COLO829 (cell line): ENCODE measurements at regions not wholly inside any gene's neighbourhood (a gene's known extent, or its start where the extent isn't known, plus 50 kb on each side); places are given as distances from the start of the nearest gene placed in this dataset.
"Not testable (repeated sequence)": the region's sequence is repeated elsewhere in the genome, so short reads cannot be mapped to it uniquely, and the experiment has no call there.

Source experiments
- DNase-seq: peaks from one replicate; pipeline ENCODE4 v3.0.0; 2012; ENCODE audit warnings: low spot score

DNA sequence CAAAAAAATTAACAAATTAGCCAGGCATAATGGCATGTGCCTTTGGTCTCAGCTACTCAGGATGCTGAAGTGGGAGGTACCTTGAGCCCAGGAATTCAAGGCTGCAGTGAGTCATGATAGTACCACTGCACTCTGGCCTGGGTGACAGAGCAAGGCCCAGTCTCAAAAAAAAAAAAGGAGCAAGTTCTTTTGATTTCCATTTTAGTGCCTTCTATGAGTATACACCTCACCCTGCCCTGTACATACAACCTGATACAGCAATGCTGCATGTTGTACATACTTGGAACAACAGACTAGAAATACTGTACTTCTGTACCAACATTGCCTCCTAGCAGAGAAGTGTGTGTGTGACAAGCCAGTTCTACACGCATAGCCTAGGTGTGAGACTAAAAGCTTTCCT, 97.3 kb upstream of the CARMIL1 start:
- DNase-seq, result no peak

DNA sequence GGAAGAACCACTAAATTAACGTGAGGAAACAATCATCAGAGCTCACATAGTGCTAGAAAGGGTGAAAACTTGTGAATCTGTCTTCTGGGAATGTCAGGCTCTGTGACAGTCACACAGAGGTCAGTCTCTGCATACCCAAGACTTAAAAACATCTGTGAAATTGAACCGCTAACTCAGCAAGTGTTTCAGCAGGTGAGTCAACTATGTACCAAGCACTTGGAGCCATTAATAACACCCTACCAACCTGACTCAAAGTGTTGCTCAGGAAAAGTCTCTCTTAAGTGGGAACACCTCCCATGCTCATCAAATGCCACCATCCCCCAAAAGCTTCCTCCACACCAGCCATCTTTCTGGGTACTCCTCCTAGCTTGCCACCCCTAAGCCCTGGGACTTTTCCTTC, 92.3 kb upstream of the CARMIL1 start:
- no peak for DNase-seq

DNA sequence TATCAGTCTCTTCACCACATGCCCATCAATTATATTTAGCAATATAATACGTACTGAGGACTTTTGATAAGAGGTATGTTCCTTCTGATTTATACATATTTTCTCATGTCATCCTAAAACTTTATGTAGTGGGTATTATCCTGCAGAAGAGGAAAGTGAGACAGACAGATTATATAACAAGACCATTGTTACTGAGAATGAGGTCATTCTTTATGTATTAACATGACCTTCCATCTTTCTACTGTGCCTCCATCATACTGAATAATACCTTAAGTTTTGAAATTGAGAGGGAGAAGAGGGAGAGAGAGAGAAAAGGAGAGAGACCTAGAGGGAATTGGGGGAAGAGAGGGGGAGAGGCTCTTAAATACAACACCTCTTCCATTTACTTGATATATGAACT, 90.9 kb upstream of the CARMIL1 start:
- DNase-seq, result no peak

DNA sequence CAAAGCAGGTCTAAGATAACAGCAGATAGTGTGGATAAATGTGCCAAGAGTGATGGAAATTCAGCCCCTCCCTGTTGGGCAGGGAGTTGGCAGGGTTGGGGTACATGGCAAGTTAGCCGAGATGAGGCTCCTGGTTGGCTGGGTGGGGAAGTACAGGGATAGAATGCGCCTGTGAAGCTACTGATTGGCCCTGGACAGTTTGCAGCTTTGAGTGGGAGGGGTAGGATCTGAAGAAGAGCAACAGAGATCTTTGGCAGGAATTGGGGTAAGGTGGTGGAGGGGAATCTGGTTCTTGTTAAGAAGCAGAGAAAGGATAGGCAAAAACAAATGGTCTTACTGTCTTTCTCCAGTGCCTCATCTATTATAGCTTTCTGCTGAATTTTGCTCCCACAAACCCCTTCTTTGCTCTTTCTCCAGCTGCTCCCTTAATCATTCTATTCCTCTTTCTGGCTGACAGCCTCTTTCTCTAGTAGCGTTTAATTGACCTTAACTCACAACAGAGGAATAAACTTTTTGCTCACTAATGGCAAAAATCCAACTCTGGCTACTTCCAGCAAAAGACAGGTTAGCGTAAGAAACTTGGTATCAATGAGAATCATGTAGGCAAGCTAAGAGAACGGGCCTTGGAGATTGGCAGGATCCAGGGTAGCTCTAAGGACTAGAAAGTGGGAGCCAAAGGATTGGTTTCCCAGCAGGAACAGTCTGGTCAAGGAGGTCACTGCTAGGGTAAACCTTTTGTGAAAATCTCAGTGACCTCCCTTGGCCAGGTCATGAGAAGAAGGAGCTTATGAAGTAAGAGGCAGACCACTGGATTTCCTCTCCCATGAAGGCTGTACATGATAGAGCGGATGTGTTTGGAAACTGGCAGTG, 86.3 kb upstream of the CARMIL1 start:
- DNase-seq, result peak; percentile 92

DNA sequence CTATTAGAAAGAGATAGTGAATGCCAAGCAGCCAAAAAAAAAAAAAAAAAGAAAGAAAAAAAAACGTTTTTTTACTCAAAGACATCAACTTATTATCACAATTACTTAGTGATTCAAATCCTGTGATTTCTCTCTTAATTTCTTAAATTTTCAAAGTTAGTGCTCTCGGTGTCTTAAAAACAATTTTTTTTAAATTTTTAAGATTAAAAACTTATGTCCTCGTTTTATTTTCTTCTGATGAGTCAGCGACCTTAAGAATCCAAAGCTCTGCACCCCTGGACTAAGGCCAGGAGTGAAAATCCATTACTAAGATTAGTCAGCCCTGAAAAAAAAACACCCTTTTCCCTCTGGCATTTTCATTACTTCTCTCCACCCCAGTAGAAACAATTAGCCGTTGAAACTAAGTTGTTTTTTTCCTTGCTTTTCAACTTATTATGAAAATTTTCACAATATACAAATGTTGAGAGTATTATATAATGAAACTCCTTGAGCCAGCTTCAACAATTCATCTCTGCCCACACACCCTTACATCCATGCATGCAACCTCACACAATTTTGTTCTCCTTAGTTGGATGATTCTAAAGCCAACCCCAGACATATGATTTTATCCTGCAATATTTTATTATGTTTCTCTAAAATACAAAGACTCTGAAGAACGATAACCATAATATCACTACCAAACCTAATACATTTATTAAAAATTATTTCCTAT, 85.6 kb upstream of the CARMIL1 start:
- peak; percentile 95 for DNase-seq

DNA sequence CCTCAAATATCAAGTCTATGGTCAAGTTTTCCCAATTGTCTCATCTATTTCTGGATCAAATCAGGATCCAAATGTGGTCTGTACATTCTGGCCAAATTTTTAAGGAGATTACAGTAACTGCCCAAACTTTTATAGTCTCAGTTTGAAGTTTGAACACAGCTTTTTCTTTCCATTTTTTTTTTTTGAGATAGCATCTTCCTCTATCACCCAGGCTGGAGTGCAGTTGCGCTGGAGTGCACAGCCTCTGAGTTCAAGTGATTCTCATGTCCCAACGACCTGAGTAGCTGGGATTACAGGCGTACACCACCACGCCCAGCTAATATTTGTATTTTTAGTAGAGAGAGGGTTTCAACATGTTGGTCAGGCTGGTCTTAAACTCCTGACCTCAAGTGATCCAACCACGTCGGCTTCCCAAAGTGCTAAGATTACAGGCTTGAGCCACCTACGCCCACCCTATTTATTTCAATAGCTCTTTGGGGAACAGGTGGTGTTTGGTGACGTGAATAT, 84.9 kb upstream of the CARMIL1 start:
- no peak for DNase-seq

GRCh38 chr6:25196464-25196863, 82.7 kb upstream of the CARMIL1 start:
- no peak for DNase-seq

- no peak for DNase-seq
These were observed 82.1 kb upstream of the CARMIL1 start for GRCh38 chr6:25197111-25197510.

- DNase-seq, result no peak
These were observed 79.6 kb upstream of the CARMIL1 start for GRCh38 chr6:25199544-25199943.

DNA sequence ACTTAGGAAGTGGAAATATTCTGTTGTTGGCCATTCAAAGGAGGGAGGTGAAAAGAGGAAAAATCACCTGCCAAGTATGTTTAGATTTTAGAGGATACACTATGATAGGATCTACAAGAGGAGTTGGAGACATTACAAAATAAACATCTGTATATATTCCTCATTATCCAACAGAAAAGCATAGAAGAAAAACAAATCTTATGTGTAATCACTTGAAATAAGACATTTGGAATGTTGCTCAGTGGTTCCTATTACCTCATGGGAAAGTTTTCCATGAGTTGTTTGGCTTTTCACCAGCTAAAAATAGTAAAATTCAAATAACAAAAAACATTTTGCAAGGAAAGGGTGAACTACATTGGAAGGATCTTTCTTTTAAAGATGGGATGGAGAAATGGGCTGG, 76.7 kb upstream of the CARMIL1 start:
- DNase-seq, result no peak

- no peak for DNase-seq
These were observed 73.5 kb upstream of the CARMIL1 start for GRCh38 chr6:25205629-25206028.

GRCh38 chr6:25207453-25208155, 71.6 kb upstream of the CARMIL1 start:
- DNase-seq, result not testable (repeated sequence)

DNA sequence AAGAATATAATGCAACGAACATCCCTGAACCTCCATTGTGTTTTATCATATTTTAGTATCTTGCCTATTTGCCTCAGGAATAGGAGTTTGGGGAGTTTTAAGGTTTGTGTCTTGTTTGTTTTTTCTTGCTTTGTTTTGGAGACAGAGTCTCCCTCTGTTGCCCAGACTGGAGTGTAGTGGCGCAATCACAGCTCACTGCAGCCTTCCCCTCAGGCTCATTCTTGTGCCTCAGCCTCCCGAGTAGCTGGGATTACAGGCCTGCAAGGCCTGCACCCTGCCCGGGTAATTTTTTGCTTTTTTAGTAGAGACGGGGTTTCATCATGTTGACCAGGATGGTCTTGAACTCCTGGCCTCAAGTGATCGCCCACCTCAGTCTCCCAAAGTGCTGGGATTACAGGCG, 63.3 kb upstream of the CARMIL1 start:
- DNase-seq, result no peak

DNA sequence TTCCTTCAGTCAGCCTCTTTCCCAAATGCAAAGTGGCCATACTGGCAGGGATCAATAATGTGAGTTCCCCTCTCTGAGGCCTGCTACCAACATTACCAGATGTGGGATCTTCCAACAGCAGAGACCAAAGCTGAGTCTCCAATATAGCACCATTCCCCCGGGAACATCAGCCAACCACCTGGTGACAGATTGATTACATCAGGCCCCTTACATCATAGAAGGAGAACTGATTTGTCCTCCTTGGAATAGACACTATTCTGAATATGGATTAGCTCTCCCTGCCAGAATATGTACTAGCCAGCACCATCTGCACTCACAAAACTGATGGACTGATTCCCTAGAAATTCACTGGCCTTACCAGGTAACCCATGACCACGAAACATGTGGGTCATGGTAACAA, 61.9 kb upstream of the CARMIL1 start:
- no peak for DNase-seq

GRCh38 chr6:25217829-25218228, 61.3 kb upstream of the CARMIL1 start:
- no peak for DNase-seq

DNA sequence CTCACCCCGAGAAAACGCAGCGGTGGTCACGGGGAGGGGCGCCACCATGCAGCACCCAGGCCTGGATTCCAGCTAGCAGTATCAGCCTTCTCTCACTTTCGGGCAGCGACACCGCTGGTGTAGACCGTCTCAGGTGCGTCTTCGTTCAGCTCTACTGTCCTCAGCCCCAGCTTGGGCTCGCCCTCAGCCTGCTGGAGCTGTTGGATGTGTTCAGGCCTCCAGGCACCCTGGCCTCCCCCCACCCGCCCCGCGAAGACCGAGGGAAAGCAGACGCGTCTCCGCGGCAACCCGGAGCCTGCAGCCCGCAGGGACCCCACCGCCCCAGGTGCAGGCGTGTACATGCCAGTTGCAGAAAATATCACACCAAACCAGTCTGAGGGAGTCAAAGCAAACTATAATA, 60.8 kb upstream of the CARMIL1 start:
- no peak for DNase-seq

DNA sequence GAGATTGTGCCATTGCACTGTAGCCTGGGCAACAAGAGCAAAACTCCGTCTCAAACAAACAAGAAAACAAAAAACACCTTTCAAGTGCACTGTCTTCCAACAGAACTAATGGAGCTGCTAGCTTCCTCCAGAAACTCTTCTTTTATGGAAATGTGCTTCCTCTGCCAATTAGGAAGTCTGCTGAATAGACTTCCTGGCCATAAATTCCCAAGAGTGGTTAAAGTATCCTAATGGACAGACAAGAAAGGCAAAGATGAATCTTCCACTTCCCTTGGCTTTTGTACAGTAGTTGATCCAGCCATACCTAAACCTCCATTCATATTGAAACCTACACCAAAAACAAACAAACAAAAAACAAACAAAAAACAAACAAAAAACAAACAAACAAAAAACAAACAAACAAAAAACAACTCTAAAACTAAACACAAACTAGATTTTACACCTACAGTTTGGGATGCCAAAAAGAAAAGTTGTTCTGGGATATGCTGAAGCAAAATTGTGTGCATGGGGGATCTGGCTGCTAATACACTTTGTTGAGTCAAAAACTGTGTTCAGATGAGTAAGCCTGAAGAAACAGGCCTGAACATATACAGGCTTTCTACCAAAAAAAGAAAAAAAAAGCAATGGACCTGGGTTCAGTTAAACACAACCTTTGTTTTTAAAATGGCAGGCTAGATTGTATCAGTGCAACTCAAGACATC, 59.8 kb upstream of the CARMIL1 start:
- DNase-seq, result peak; percentile 41

- DNase-seq, result no peak
These were observed 59.3 kb upstream of the CARMIL1 start for GRCh38 chr6:25219917-25220278.

DNA sequence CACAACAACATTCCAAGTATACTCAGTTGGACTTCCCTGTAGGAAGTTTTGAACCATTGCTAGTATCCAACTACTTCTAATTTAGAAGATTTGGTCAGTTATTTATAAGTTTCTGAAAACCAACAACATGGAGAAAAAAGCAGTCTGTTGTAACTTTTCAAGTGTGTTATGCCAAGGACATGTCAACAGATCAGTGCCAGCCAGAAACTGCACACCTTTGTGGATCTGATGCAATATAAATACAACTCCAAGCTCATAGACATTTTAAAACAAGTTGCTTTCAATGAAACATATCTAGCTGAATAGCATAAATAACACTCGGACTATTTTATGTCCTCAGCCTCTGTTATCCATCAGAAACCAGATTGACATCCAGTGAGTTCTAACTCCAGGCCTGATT, 58.3 kb upstream of the CARMIL1 start:
- DNase-seq, result no peak

DNA sequence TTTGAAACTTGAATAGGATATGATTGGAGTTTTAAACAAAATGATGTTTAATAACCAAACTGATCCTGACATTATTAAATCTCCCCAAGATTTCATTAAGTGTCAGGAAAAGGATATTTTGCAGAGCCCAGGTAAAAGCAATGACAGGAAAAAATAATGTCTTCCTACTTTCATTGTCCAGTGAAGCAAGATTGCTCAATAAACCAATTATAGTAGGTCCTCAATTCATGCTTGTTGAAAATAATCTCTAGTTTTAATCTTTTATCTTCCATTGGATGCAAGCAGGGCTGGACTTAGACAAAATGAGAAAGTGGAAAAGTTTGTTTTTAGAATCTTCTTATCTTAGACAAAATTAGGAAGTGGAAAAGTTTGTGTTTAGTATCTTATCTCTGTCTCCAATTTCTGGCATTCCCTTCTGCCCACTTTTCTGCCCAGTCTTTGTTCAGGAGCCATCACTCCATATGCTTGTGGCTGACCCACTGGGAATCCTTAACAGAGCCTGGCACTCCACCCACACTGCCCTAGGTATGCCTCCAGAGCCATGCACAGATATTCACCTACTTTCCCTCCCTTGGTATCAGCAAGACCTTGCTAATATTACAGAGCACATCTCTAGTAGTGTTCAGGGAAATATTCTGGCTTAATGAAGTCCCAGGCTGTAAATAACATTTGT, 57.0 kb upstream of the CARMIL1 start:
- no peak for DNase-seq

- peak; percentile 86 for DNase-seq
These were observed 55.6 kb upstream of the CARMIL1 start for GRCh38 chr6:25223490-25223991.
